Astrocyte of the spinal cord (primary cell): ENCODE measurements at regions not wholly inside any gene's neighbourhood (a gene's known extent, or its start where the extent isn't known, plus 50 kb on each side); places are given as distances from the start of the nearest gene placed in this dataset.

ENCODE experiments used
- DNase-seq: peaks from one replicate; pipeline ENCODE4 v3.0.0; 2011; ENCODE audit warnings: low read depth, low spot score
- H3K4me3 ChIP-seq: 2 replicates; pipeline ENCODE4 v1.5.1; 2011; ENCODE audit warnings: low read depth, mild to moderate bottlenecking, low read length, moderate library complexity
- CTCF ChIP-seq: IDR thresholded peaks from 2 replicates; pipeline ENCODE4 v1.5.1; 2012; ENCODE audit warnings: low read depth, mild to moderate bottlenecking, low read length, inconsistent platforms
- in situ Hi-C: cut with HindIII; loops from 2 replicates; pipeline ENCODE4 v1.10.0; 2017; ENCODE audit warnings: low sequenced_read_pairs

GRCh38 chr3:102089904-102090720 lies 240.8 kb downstream of the NFKBIZ start:
- no peak for TF ChIP-seq CTCF
- DNase-seq = peak; percentile 95
- no peak overlapping the region for H3K4me3 ChIP-seq
- in situ Hi-C loops = no loop called here

- TF ChIP-seq CTCF = no peak
- H3K4me3 ChIP-seq = no peak overlapping the region
- in situ Hi-C loops = no loop called here
- DNase-seq = peak; percentile 68
Measured at GRCh38 chr3:102090721-102091045, 241.4 kb downstream of the NFKBIZ start.

GRCh38 chr3:102091358-102091757 lies 242.0 kb downstream of the NFKBIZ start:
- no peak for TF ChIP-seq CTCF
- in situ Hi-C loops = no loop called here

GRCh38 chr3:102092617-102093466 lies 243.5 kb downstream of the NFKBIZ start:
- TF ChIP-seq CTCF = no peak
- no peak overlapping the region for H3K4me3 ChIP-seq
- in situ Hi-C loops = no loop called here
- DNase-seq = peak; percentile 81

More at GRCh38 chr3:102091358-102091757, 242.0 kb downstream of the NFKBIZ start:
- H3K4me3 ChIP-seq = no peak overlapping the region
- DNase-seq = no peak

GRCh38 chr3:102094506-102094905 lies 245.2 kb downstream of the NFKBIZ start:
- no peak overlapping the region for H3K4me3 ChIP-seq
- in situ Hi-C loops = no loop called here
- DNase-seq = no peak
- no peak for TF ChIP-seq CTCF

- DNase-seq = no peak
- TF ChIP-seq CTCF = no peak
- H3K4me3 ChIP-seq = no peak overlapping the region
- in situ Hi-C loops = no loop called here
Measured at GRCh38 chr3:102095383-102095782, 246.1 kb downstream of the NFKBIZ start.
